OCI-LY7 (cell line): ENCODE measurements at regions not wholly inside any gene's neighbourhood (a gene's known extent, or its start where the extent isn't known, plus 50 kb on each side); places are given as distances from the start of the nearest gene placed in this dataset.

Source experiments
- BruUV-seq: library from RNA; stranded (reverse); fragments of 400-500 nt; replicated peaks from 2 replicates; lab custom pipeline; 2021; lab: Mats Ljungman, UMichigan
- CTCF ChIA-PET: fragments of 300-600 bp; sonication (Branson Sonifier 250); formaldehyde crosslinking; loops from one replicate; lab custom pipeline; 2022; ENCODE audit warnings: antibody characterized with exemption; ENCODE audit not compliant: unreplicated experiment; lab: Charles Lee
- POLR2A ChIA-PET: fragments of 300-600 bp; sonication (Branson Sonifier 250); formaldehyde crosslinking; loops from one replicate; lab custom pipeline; 2022; ENCODE audit warnings: antibody characterized with exemption; lab: Charles Lee
- DNase-seq: peaks from one replicate; pipeline ENCODE4 v3.0.0-alpha.2; 2015; ENCODE audit warnings: low spot score
- H2AFZ ChIP-seq: fragments of 200-600 bp; sonication (generic), shearing (Covaris generic); 2 replicates; pipeline ENCODE4 v1.6.1; 2014; ENCODE audit warnings: mild to moderate bottlenecking, antibody characterized with exemption, low read length, moderate library complexity
- H3K27ac ChIP-seq: fragments of 200-600 bp; sonication (generic); 2 replicates; pipeline ENCODE4 v1.5.1; 2014; ENCODE audit warnings: mixed run types, low read depth, mild to moderate bottlenecking, moderate library complexity, low read length, inconsistent platforms; ENCODE audit not compliant: poor library complexity, severe bottlenecking
- H3K36me3 ChIP-seq: fragments of 200-600 bp; sonication (generic); 2 replicates; pipeline ENCODE4 v1.6.1; 2014; ENCODE audit warnings: mild to moderate bottlenecking, antibody characterized with exemption, low read length, moderate library complexity, mixed read lengths; ENCODE audit not compliant: insufficient read depth
- H3K4me1 ChIP-seq: fragments of 200-600 bp; sonication (generic); 2 replicates; pipeline ENCODE4 v1.5.1; 2014; ENCODE audit warnings: mild to moderate bottlenecking, low read length; ENCODE audit not compliant: insufficient read depth, poor library complexity, severe bottlenecking
- H3K4me2 ChIP-seq: fragments of 200-600 bp; sonication (generic); 2 replicates; pipeline ENCODE4 v1.6.1; 2014; ENCODE audit warnings: mild to moderate bottlenecking, low read length
- H3K4me3 ChIP-seq: fragments of 200-600 bp; sonication (generic); 2 replicates; pipeline ENCODE4 v1.5.1; 2014; ENCODE audit warnings: mild to moderate bottlenecking, low read depth, low read length; ENCODE audit not compliant: poor library complexity, severe bottlenecking
- H3K79me2 ChIP-seq: fragments of 200-600 bp; sonication (generic); 2 replicates; pipeline ENCODE4 v1.6.1; 2016; ENCODE audit warnings: low read depth, mild to moderate bottlenecking, low read length, moderate library complexity, mixed read lengths; ENCODE audit not compliant: insufficient read depth
- H3K9me2 ChIP-seq: fragments of 200-600 bp; sonication (generic); 2 replicates; pipeline ENCODE4 v1.6.1; 2016; ENCODE audit warnings: mild to moderate bottlenecking, low read length, mixed read lengths; ENCODE audit not compliant: insufficient read depth
- H3K9me3 ChIP-seq: fragments of 200-600 bp; sonication (generic); 2 replicates; pipeline ENCODE4 v1.6.1; 2014; ENCODE audit warnings: mild to moderate bottlenecking, mixed run types, low read length, mixed read lengths
- H4K20me1 ChIP-seq: fragments of 200-600 bp; sonication (generic); 2 replicates; pipeline ENCODE4 v1.6.1; 2014; ENCODE audit warnings: mild to moderate bottlenecking, antibody characterized with exemption, low read length, moderate library complexity, mixed read lengths; ENCODE audit not compliant: insufficient read depth
- CTCF ChIP-seq: fragments of 200-600 bp; sonication (generic); conservative IDR thresholded peaks from 2 replicates; pipeline ENCODE4 v1.5.1; 2014; ENCODE audit warnings: mild to moderate bottlenecking, antibody characterized with exemption, low read length, moderate library complexity, mixed read lengths
- EZH2phosphoT487 ChIP-seq: fragments of 200-600 bp; sonication (generic); IDR thresholded peaks from 2 replicates; pipeline ENCODE4 v1.6.1; 2018; ENCODE audit warnings: low read depth, borderline replicate concordance, mild to moderate bottlenecking, mixed run types, antibody characterized with exemption, low read length, moderate library complexity, mixed read lengths
- intact Hi-C: fragments of 100-400 bp; cut with micrococcal nuclease; formaldehyde crosslinking; loops from one replicate; pipeline ENCODE4 v1.10.0; 2022; ENCODE audit not compliant: unreplicated experiment

GRCh38 chr10:88076027-88076880, 212.8 kb downstream of the PTEN start:
- intact Hi-C loops = loop anchor here (10.0 kb wide), 1 partner anchor 919 kb away; the partner anchor contains the start of gene FAS
- H3K4me1 ChIP-seq = peaks cover 54% of the 10 kb centered on the region
- no peak for DNase-seq
- ChIA-PET CTCF (interaction anchor here (0.6 to 1.0 kb wide), 2 partner anchors 15 kb away, joined by 3 to 4 read pairs; no protein-coding TSS in a partner anchor), POLR2A (interaction anchor here (0.6 to 2.4 kb wide), 7 partner anchors 8 to 37 kb away, joined by 3 to 11 read pairs (median 6); no protein-coding TSS in a partner anchor)
- H3K9me2 ChIP-seq = no peaks in the 10 kb centered on the region
- no peaks in the 10 kb centered on the region for H4K20me1 ChIP-seq
- no peaks in the 10 kb centered on the region for H3K9me3 ChIP-seq
- peak overlapping the region; percentile 3; the same call in 1 of the 2 replicates for H2AFZ ChIP-seq
- H3K36me3 ChIP-seq = no peaks in the 10 kb centered on the region
- H3K27ac ChIP-seq = no peak overlapping the region
- TF ChIP-seq CTCF (no peak), EZH2phosphoT487 (no peak)
- no peaks in the 10 kb centered on the region for H3K79me2 ChIP-seq
- no peak overlapping the region for H3K4me3 ChIP-seq
- no peak overlapping the region for H3K4me2 ChIP-seq
- BruUV-seq = no TSS peak

- Histone ChIP-seq H3K36me3 (no peaks in the 10 kb centered on the region), H3K27ac (no peak overlapping the region), H3K9me3 (no peaks in the 10 kb centered on the region), H3K4me1 (peaks cover 55% of the 10 kb centered on the region), H3K79me2 (no peaks in the 10 kb centered on the region), H3K4me3 (no peak overlapping the region), H2AFZ (no peak overlapping the region), H3K4me2 (no peak overlapping the region), H3K9me2 (no peaks in the 10 kb centered on the region), H4K20me1 (no peaks in the 10 kb centered on the region)
- no peak for DNase-seq
- intact Hi-C loops = loop anchor here (10.0 kb wide), 1 partner anchor 917 kb away; the partner anchor contains the start of gene FAS
- CTCF ChIA-PET = no interaction called here
- no TSS peak for BruUV-seq
- no peak for TF ChIP-seq EZH2phosphoT487
- no peak for TF ChIP-seq CTCF
- POLR2A ChIA-PET = interaction anchor here (0.5 to 2.4 kb wide), 7 partner anchors 9 to 216 kb away, joined by 3 to 11 read pairs (median 4); no protein-coding TSS in a partner anchor
These were observed 214.6 kb downstream of the PTEN start for GRCh38 chr10:88077977-88078376.
